ENCODE measurements at regions not wholly inside any gene's neighbourhood (a gene's known extent, or its start where the extent isn't known, plus 50 kb on each side); places are given as distances from the start of the nearest gene placed in this dataset.
A peak's percentile ranks its signal among the peaks of the same experiment; 100 is the strongest.
"Not testable (repeated sequence)": the region's sequence is repeated elsewhere in the genome, so short reads cannot be mapped to it uniquely, and the experiment has no call there.

GRCh38 chr12:78550831-78551230 lies 313.7 kb upstream of the SYT1 start:
- H3K36me3 ChIP-seq = no peaks in the 10 kb centered on the region
- DNase-seq = no peak

DNA sequence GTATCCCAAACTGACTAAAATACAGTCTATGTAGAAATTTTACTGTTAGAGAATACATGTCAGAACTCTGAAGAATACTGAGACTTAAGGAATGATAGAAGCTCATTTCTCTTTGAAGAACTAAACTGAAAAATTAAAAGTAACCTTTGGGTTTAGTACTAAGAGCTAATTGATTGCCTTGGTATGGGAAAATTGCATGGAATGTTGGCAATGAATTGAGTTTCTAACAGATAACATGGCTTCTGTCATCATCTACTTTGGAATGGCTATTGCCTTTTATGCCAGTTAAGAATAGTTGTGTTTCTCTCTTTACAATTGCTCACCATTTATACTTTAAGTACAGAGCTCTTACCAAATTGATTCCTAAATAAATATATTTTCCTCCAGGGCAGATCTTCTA lies 308.8 kb upstream of the SYT1 start:
- no peak for DNase-seq
- Histone ChIP-seq H3K36me3 (no peaks in the 10 kb centered on the region), H3K4me1 (no peaks in the 10 kb centered on the region), H3K27me3 (no peaks in the 10 kb centered on the region; the same call in 1 of the 2 replicates), H3K27ac (no peak overlapping the region), H3K9me3 (replicated peaks) (no peaks in the 10 kb centered on the region), H3K4me3 (no peak overlapping the region)

More at GRCh38 chr12:78550831-78551230, 313.7 kb upstream of the SYT1 start:
- no peaks in the 10 kb centered on the region for H3K9me3 ChIP-seq (replicated peaks)
- H3K27ac ChIP-seq = no peak overlapping the region
- no peak overlapping the region for H3K4me3 ChIP-seq
- H3K4me1 ChIP-seq = no peaks in the 10 kb centered on the region
- H3K27me3 ChIP-seq = no peaks in the 10 kb centered on the region; the same call in 1 of the 2 replicates

DNA sequence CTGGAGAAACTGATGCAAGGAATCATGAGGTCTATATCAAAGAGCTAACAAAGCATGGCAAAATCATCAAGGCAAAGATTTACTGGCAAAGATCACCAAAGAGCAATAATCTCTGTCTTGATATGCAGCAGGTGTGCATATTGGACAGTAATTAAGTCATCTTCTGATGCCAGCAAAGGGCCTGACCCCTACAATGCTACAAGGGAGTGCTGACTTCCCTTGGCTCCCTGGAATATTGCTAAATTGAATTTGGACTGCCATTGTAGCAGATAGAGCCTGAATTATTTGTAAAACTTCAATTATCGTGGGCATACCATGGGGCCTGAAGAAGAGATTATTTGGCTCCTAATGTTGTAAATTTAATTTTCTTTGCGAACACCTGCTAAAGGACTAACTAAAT lies 307.9 kb upstream of the SYT1 start:
- H3K27ac ChIP-seq = no peak overlapping the region
- no peak for DNase-seq
- no peaks in the 10 kb centered on the region for H3K4me1 ChIP-seq
- no peaks in the 10 kb centered on the region for H3K9me3 ChIP-seq (replicated peaks)
- H3K27me3 ChIP-seq = no peaks in the 10 kb centered on the region; the same call in 1 of the 2 replicates
- no peak overlapping the region for H3K4me3 ChIP-seq
- H3K36me3 ChIP-seq = no peaks in the 10 kb centered on the region

DNA sequence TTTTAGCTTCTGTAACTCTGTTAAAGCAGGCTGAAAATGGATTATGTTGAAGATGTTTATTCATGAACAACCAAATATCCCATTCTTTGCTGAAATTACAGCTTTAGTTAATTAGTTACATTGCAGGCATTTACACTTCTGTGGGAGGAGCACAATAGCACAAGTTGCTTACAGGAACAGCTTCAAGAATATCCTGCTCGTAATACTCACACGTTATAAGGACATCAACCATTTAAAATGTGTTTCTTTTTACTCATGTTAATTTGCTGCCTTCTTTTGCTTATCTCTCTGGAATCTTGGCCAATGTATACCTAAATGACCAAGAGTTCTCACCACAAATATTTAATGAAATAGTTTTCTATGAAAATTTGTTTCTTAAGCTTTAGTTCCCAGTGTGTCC lies 305.2 kb upstream of the SYT1 start:
- Histone ChIP-seq H3K9me3 (replicated peaks) (no peaks in the 10 kb centered on the region), H3K27ac (no peak overlapping the region), H3K4me3 (no peak overlapping the region), H3K36me3 (no peaks in the 10 kb centered on the region), H3K27me3 (no peaks in the 10 kb centered on the region), H3K4me1 (no peaks in the 10 kb centered on the region)
- DNase-seq = no peak

DNA sequence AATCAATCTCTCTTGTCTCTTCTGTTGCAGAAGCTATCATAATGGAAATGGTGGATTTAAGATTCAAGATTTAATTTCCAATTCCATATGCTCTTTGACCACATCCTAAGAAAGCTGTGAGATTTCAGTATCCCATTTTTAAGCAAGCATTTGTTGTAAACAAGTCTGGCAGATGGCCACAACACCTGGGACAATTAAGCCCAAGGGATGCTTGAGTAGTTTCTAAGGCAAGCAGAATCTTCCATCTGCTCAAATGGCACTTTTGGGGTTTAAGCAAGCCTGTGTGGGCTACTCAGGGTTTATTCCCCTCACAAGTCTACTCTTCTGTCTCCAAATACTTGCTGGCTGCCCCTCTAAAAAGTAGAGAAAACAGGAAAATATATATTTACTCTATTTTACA lies 304.7 kb upstream of the SYT1 start:
- Histone ChIP-seq H3K9me3 (replicated peaks) (no peaks in the 10 kb centered on the region), H3K27ac (no peak overlapping the region), H3K27me3 (no peaks in the 10 kb centered on the region), H3K4me3 (no peak overlapping the region), H3K4me1 (no peaks in the 10 kb centered on the region), H3K36me3 (no peaks in the 10 kb centered on the region)
- no peak for DNase-seq

- Histone ChIP-seq H3K36me3 (no peaks in the 10 kb centered on the region), H3K4me1 (no peaks in the 10 kb centered on the region), H3K9me3 (replicated peaks) (no peaks in the 10 kb centered on the region), H3K27me3 (no peaks in the 10 kb centered on the region), H3K4me3 (no peak overlapping the region), H3K27ac (no peak overlapping the region)
- no peak for DNase-seq
These were observed 303.9 kb upstream of the SYT1 start for GRCh38 chr12:78560633-78561032.

GRCh38 chr12:78562368-78563205 lies 302.0 kb upstream of the SYT1 start:
- Histone ChIP-seq H3K27ac (no peak overlapping the region), H3K4me3 (no peak overlapping the region), H3K36me3 (no peaks in the 10 kb centered on the region), H3K9me3 (replicated peaks) (no peaks in the 10 kb centered on the region), H3K4me1 (no peaks in the 10 kb centered on the region), H3K27me3 (no peaks in the 10 kb centered on the region)
- peak in 1 of 2 experiments; percentile 36 for DNase-seq

DNA sequence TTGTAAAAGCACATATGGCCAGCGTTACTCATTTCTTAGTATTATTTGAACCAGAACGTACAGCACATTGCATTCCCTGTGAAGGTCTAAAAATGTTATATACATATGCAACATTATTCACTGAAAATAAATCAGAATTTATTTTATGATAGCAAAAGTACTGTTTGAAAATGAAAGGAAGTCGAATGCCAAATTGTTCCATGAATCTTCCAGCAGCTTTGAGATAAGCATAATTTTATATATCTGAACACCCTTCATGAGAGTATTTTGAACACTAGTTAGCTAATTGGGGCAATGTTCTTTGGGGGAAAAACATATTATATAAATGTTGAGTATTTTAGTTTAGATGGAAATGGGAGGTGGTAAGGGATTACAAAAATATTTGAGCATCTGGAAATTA lies 300.7 kb upstream of the SYT1 start:
- Histone ChIP-seq H3K4me1 (no peaks in the 10 kb centered on the region), H3K36me3 (no peaks in the 10 kb centered on the region)

DNA sequence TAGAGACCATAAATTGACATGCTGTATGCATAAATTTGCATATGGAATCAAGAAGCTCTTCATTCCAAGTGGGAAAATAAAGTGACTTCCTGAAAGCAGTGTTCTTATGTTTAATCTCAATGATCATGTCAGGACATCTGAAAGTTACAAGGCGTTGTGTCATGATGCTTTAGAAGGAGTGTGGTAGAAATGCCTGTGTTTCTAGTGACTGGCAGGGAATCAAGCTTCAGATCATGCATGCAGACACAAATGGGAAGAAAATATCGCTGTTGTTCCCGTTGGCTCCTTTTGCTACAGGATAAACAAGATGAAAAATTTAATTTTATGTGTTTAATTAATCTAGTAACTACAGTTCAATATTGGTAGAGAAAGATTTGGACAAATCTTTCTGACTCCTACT lies 298.1 kb upstream of the SYT1 start:
- Histone ChIP-seq H3K27ac (no peak overlapping the region), H3K9me3 (replicated peaks) (no peaks in the 10 kb centered on the region), H3K36me3 (no peaks in the 10 kb centered on the region), H3K4me1 (no peaks in the 10 kb centered on the region), H3K4me3 (no peak overlapping the region), H3K27me3 (no peaks in the 10 kb centered on the region)
- no peak for DNase-seq

More for the DNA sequence above, 300.7 kb upstream of the SYT1 start:
- DNase-seq = no peak
- H3K9me3 ChIP-seq (replicated peaks) = no peaks in the 10 kb centered on the region
- no peak overlapping the region for H3K27ac ChIP-seq
- H3K4me3 ChIP-seq = no peak overlapping the region
- no peaks in the 10 kb centered on the region for H3K27me3 ChIP-seq

- Histone ChIP-seq H3K27ac (no peak overlapping the region), H3K27me3 (no peaks in the 10 kb centered on the region), H3K4me1 (no peaks in the 10 kb centered on the region), H3K9me3 (replicated peaks) (no peaks in the 10 kb centered on the region), H3K4me3 (no peak overlapping the region), H3K36me3 (no peaks in the 10 kb centered on the region)
- DNase-seq = no peak
These were observed 296.1 kb upstream of the SYT1 start for GRCh38 chr12:78568321-78569020.

DNA sequence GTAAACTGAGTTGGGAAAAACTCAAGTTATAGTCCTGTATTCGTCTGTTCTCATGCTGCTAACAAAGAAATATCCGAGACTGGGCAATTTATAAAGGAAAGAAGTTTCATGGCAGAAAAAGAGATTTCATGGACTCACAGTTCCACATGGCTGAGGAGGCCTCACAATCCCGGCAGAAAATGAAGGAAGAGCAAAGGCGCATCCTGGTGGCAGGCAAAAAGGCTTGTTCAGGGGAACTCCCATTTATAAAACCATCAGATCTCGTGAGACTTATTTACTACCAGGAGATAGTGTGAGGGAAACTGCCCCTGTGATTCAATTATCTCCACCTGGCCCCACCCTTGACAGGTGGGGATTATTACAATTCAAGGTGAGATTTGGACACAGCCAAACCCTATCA lies 292.6 kb upstream of the SYT1 start:
- no peaks in the 10 kb centered on the region for H3K27me3 ChIP-seq
- no peaks in the 10 kb centered on the region for H3K4me1 ChIP-seq
- no peaks in the 10 kb centered on the region for H3K36me3 ChIP-seq
- no peak for DNase-seq
- H3K9me3 ChIP-seq (replicated peaks) = no peaks in the 10 kb centered on the region; the same call in 1 of the 2 replicates
- no peak overlapping the region for H3K27ac ChIP-seq
- no peak overlapping the region for H3K4me3 ChIP-seq

DNA sequence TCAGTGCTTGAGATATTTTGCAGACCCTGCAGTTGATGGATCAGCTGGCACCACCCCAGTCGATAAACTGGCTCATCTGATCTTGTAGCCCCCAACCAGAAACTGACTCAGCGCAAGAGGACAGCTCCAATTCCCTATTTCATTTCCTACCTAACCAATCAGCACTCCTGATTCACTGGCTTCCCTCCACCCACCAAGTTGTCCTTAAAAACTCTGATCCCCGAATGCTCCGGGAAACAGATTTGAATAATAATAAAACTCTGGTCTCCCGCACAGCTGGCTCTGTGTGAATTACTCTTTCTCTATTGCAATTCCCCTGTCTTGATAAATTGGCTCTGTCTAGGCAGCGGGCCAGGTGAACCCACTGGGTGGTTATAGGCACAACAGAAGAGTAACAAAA lies 289.4 kb upstream of the SYT1 start:
- not testable (repeated sequence) for H3K9me3 ChIP-seq (replicated peaks); H3K27ac ChIP-seq

DNA sequence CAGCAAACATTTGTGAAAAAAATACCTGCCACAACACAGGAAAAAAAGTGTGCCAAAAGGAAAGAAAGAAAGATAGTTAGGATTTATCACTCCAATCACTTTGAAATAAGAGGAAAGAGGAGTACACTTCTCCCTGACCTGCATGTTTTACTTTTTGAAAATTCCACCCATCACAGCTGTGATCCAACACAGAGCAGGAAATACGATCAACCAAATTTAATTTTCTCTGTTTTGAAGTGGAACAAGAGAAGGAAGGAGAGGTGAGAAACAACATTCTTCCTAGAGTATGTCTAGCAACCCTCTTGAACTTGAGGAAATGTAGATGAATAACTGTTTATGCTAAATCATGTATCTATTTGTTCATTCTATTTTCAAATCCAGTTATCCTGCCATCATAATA lies 284.7 kb upstream of the SYT1 start:
- Histone ChIP-seq H3K27me3 (no peaks in the 10 kb centered on the region), H3K27ac (no peak overlapping the region), H3K9me3 (replicated peaks) (no peaks in the 10 kb centered on the region), H3K4me1 (no peaks in the 10 kb centered on the region), H3K36me3 (no peaks in the 10 kb centered on the region), H3K4me3 (no peak overlapping the region)
- no peak for DNase-seq

More for the DNA sequence above, 289.4 kb upstream of the SYT1 start:
- not testable (repeated sequence) for H3K4me3 ChIP-seq, H3K4me1 ChIP-seq, DNase-seq, H3K36me3 ChIP-seq, H3K27me3 ChIP-seq

DNA sequence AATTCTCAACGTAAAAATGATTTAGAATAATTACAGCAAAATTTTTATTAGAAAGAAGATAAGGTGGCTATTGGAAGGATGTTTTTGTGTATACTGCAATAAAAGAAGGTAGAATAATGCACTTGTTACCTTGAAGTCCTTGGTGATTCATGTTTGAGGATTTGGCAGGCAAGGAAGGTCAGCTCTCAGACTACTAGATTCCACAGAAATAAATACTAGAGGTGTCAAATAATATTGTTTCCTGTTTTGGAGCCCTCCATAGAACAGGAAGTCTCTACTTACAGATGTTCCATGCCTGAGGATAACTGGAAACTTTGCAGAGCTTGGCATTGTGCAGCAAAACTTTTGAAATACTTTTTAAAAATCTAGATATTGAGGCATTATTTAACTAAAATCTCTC lies 284.3 kb upstream of the SYT1 start:
- H3K27ac ChIP-seq = no peak overlapping the region
- no peaks in the 10 kb centered on the region for H3K36me3 ChIP-seq
- no peak for DNase-seq
- no peaks in the 10 kb centered on the region for H3K9me3 ChIP-seq (replicated peaks)
- no peaks in the 10 kb centered on the region for H3K4me1 ChIP-seq
- H3K4me3 ChIP-seq = no peak overlapping the region
- no peaks in the 10 kb centered on the region for H3K27me3 ChIP-seq

GRCh38 chr12:78584695-78585094 lies 279.9 kb upstream of the SYT1 start:
- no peaks in the 10 kb centered on the region for H3K4me1 ChIP-seq
- H3K4me3 ChIP-seq = no peak overlapping the region
- DNase-seq = peak; percentile 15 to 34
- no peak overlapping the region for H3K27ac ChIP-seq
- no peaks in the 10 kb centered on the region for H3K27me3 ChIP-seq
- no peaks in the 10 kb centered on the region for H3K9me3 ChIP-seq (replicated peaks)
- no peaks in the 10 kb centered on the region for H3K36me3 ChIP-seq

Measured in SJCRH30 (cell line).